ENCODE measurements at regions not wholly inside any gene's neighbourhood (a gene's known extent, or its start where the extent isn't known, plus 50 kb on each side); places are given as distances from the start of the nearest gene placed in this dataset.
A peak's percentile ranks its signal among the peaks of the same experiment; 100 is the strongest.

GRCh38 chrX:40808203-40808602, 72.9 kb upstream of the MED14 start:
- no peak overlapping the region for H3K27ac ChIP-seq (ENCODE audit: extremely low read depth, low read depth, low read length)
- POLR2A ChIA-PET: no interaction called here
- CTCF ChIA-PET: interaction anchor here (1.3 to 1.6 kb wide), 2 partner anchors 14 to 157 kb away, joined by 4 to 13 read pairs; no protein-coding TSS in a partner anchor
- TF ChIP-seq ZSCAN30 (tag by site-specific recombination; IDR thresholded peaks at IDR 0.05): no peak
- no peaks in the 10 kb centered on the region for H3K9me3 ChIP-seq (ENCODE audit: control insufficient read depth, insufficient read depth, low read depth, low read length)
- no peaks in the 10 kb centered on the region for H3K36me3 ChIP-seq (ENCODE audit: control insufficient read depth in 2 of 2, insufficient read depth in 1 of 2, low read length in 2 of 2)
- no peaks in the 10 kb centered on the region for H3K4me1 ChIP-seq (ENCODE audit: control insufficient read depth, insufficient read depth, low read length)
- H3K4me3 ChIP-seq (ENCODE audit: low read depth, low read length): no peak overlapping the region

GRCh38 chrX:40809210-40809609, 73.9 kb upstream of the MED14 start:
- CTCF ChIA-PET: interaction anchor here (1.0 to 1.3 kb wide), 2 partner anchors 15 to 158 kb away, joined by 4 to 5 read pairs; no protein-coding TSS in a partner anchor
- H3K9me3 ChIP-seq (ENCODE audit: control insufficient read depth, insufficient read depth, low read depth, low read length): no peaks in the 10 kb centered on the region

More at GRCh38 chrX:40809210-40809609, 73.9 kb upstream of the MED14 start:
- no peak overlapping the region for H3K27ac ChIP-seq (ENCODE audit: extremely low read depth, low read depth, low read length)
- H3K4me3 ChIP-seq (ENCODE audit: low read depth, low read length): no peak overlapping the region
- no peaks in the 10 kb centered on the region for H3K36me3 ChIP-seq (ENCODE audit: control insufficient read depth in 2 of 2, insufficient read depth in 1 of 2, low read length in 2 of 2)
- TF ChIP-seq ZNF416 (tag by site-specific recombination; IDR thresholded peaks at IDR 0.05) (no peak), KLF9 (tag by site-specific recombination; IDR thresholded peaks at IDR 0.05; ENCODE audit: low read depth) (no peak), ZEB2 (tag by site-specific recombination; IDR thresholded peaks at IDR 0.05) (no peak), ZSCAN5A (tag by site-specific recombination; IDR thresholded peaks at IDR 0.05) (no peak), FEZF1 (tag by site-specific recombination; IDR thresholded peaks at IDR 0.05) (peak; percentile 55), ZNF184 (tag by site-specific recombination; IDR thresholded peaks at IDR 0.05) (no peak), HIC1 (tag by site-specific recombination; IDR thresholded peaks at IDR 0.05) (no peak), KLF10 (tag by site-specific recombination; IDR thresholded peaks at IDR 0.05) (no peak), ZNF433 (tag by site-specific recombination; IDR thresholded peaks at IDR 0.05; ENCODE audit: low read depth) (no peak), ZNF768 (tag by site-specific recombination; IDR thresholded peaks at IDR 0.05) (no peak), ZNF843 (tag by site-specific recombination; IDR thresholded peaks at IDR 0.05) (no peak), PRDM1 (tag by site-specific recombination; IDR thresholded peaks at IDR 0.05) (peak; percentile 32; the same call in 1 of the 2 replicates), ELK4 (IDR thresholded peaks at IDR 0.05; ENCODE audit: borderline replicate concordance, low read depth, low read length) (no peak), ZBTB49 (tag by site-specific recombination; IDR thresholded peaks at IDR 0.05; ENCODE audit: low read depth) (no peak), ZNF174 (tag by site-specific recombination; IDR thresholded peaks at IDR 0.05) (no peak), ZNF510 (tag by site-specific recombination; IDR thresholded peaks at IDR 0.05; ENCODE audit: insufficient replicate concordance) (no peak), ZNF660 (tag by site-specific recombination; IDR thresholded peaks at IDR 0.05) (peak; percentile 36; the same call in 1 of the 2 replicates)
- no peaks in the 10 kb centered on the region for H3K4me1 ChIP-seq (ENCODE audit: control insufficient read depth, insufficient read depth, low read length)
- POLR2A ChIA-PET: interaction anchor here (1.1 kb wide), 1 partner anchor 15 kb away, joined by 3 read pairs; no protein-coding TSS in a partner anchor

Measured in HEK293 (cell line).